HEK293 (cell line): ENCODE measurements at regions not wholly inside any gene's neighbourhood (a gene's known extent, or its start where the extent isn't known, plus 50 kb on each side); places are given as distances from the start of the nearest gene placed in this dataset.

Experiments used
- CTCF ChIA-PET: fragments of 350-600 bp; formaldehyde crosslinking; extraction: SDS; loops from one replicate; lab custom pipeline; 2021; ENCODE audit warnings: antibody characterized with exemption; lab: Yijun Ruan, JAX
- POLR2A ChIA-PET: fragments of 300-600 bp; formaldehyde crosslinking; extraction: SDS; loops from one replicate; lab custom pipeline; 2020; ENCODE audit warnings: antibody characterized with exemption, inconsistent platforms; lab: Yijun Ruan, JAX
- H3K27ac ChIP-seq: fragments of 200-500 bp; sonication (Bioruptor generic); 2 replicates; pipeline ENCODE4 v1.5.1; 2014; ENCODE audit warnings: low read depth, low read length, control low read depth, inconsistent platforms; ENCODE audit errors: extremely low read depth
- H3K36me3 ChIP-seq, 2 experiments: fragments of 200-500 bp in 1 of 2; sonication (Bioruptor generic) in 1 of 2; 1 replicate in 1 of 2; 2 replicates in 1 of 2; pipeline ENCODE4 v1.5.1; 2014 to 2017; ENCODE audit warnings: inconsistent platforms in 2 of 2, low read length in 2 of 2; ENCODE audit not compliant: control insufficient read depth in 2 of 2, insufficient read depth in 1 of 2
- H3K4me1 ChIP-seq: fragments of 200-500 bp; sonication (Bioruptor generic); 2 replicates; pipeline ENCODE4 v1.5.1; 2014; ENCODE audit warnings: mild to moderate bottlenecking, low read length, inconsistent platforms; ENCODE audit not compliant: control insufficient read depth, insufficient read depth
- H3K4me3 ChIP-seq: 2 replicates; pipeline ENCODE4 v1.5.1; 2011; ENCODE audit warnings: low read depth, mild to moderate bottlenecking, control low read depth, low read length, moderate library complexity
- H3K9me3 ChIP-seq: fragments of 200-500 bp; sonication (Bioruptor generic); 2 replicates; pipeline ENCODE4 v1.5.1; 2014; ENCODE audit warnings: low read depth, low read length, inconsistent platforms; ENCODE audit not compliant: control insufficient read depth, insufficient read depth
- EGR2 ChIP-seq: fragments of 450-650 bp; formaldehyde crosslinking; IDR thresholded peaks from 2 replicates; pipeline ENCODE4 v1.5.1; 2016; ENCODE audit warnings: low read depth, missing biosample characterization, missing genetic modification characterization
- HOXD13 ChIP-seq: sonication (generic); formaldehyde crosslinking; IDR thresholded peaks from 2 replicates; pipeline ENCODE4 v1.8.0; 2022; ENCODE audit warnings: missing genetic modification reagents, borderline replicate concordance
- KLF9 ChIP-seq: fragments of 450-650 bp; formaldehyde crosslinking; IDR thresholded peaks from 2 replicates; pipeline ENCODE4 v1.5.1; 2016; ENCODE audit warnings: missing biosample characterization, missing genetic modification characterization, low read depth
- OSR2 ChIP-seq: fragments of 450-650 bp; formaldehyde crosslinking; IDR thresholded peaks from 2 replicates; pipeline ENCODE4 v1.5.1; 2016; ENCODE audit warnings: missing biosample characterization, missing genetic modification characterization
- RBAK ChIP-seq: fragments of 450-650 bp; formaldehyde crosslinking; IDR thresholded peaks from 2 replicates; pipeline ENCODE4 v1.5.1; 2016; ENCODE audit warnings: missing biosample characterization, missing genetic modification characterization
- SCRT1 ChIP-seq: fragments of 450-650 bp; formaldehyde crosslinking; IDR thresholded peaks from 2 replicates; pipeline ENCODE4 v1.5.1; 2016; ENCODE audit warnings: missing biosample characterization, missing genetic modification characterization, borderline replicate concordance
- YY1 ChIP-seq: fragments of 450-650 bp; formaldehyde crosslinking; IDR thresholded peaks from 2 replicates; pipeline ENCODE4 v1.5.1; 2018; ENCODE audit warnings: missing biosample characterization, missing genetic modification characterization
- ZEB2 ChIP-seq: fragments of 450-650 bp; formaldehyde crosslinking; IDR thresholded peaks from 2 replicates; pipeline ENCODE4 v1.5.1; 2016; ENCODE audit warnings: missing biosample characterization, missing genetic modification characterization
- ZFP37 ChIP-seq: fragments of 450-650 bp; formaldehyde crosslinking; IDR thresholded peaks from 2 replicates; pipeline ENCODE4 v1.5.1; 2016; ENCODE audit warnings: missing biosample characterization, missing genetic modification characterization
- ZNF146 ChIP-seq: fragments of 450-650 bp; formaldehyde crosslinking; IDR thresholded peaks from 2 replicates; pipeline ENCODE4 v1.5.1; 2016; ENCODE audit warnings: missing biosample characterization, missing genetic modification characterization
- ZNF24 ChIP-seq: fragments of 450-650 bp; formaldehyde crosslinking; IDR thresholded peaks from 2 replicates; pipeline ENCODE4 v1.5.1; 2016; ENCODE audit warnings: missing biosample characterization, missing genetic modification characterization
- ZNF274 ChIP-seq, 2 experiments: fragments of 200-500 bp in 1 of 2; fragments of 450-650 bp in 1 of 2; sonication (Bioruptor generic) in 1 of 2; formaldehyde crosslinking in 1 of 2; IDR thresholded peaks; 2 replicates each; pipeline versions ENCODE4 v1.5.1 to v1.6.1; 2014 to 2016; ENCODE audit warnings: borderline replicate concordance in 1 of 2, inconsistent platforms in 1 of 2, low read length in 1 of 2, missing biosample characterization in 1 of 2, missing genetic modification characterization in 1 of 2
- ZNF521 ChIP-seq: fragments of 450-650 bp; formaldehyde crosslinking; IDR thresholded peaks from 2 replicates; pipeline ENCODE4 v1.5.1; 2017; ENCODE audit warnings: missing biosample characterization, mild to moderate bottlenecking, missing genetic modification characterization
- ZNF530 ChIP-seq: fragments of 450-650 bp; formaldehyde crosslinking; IDR thresholded peaks from 2 replicates; pipeline ENCODE4 v1.5.1; 2016; ENCODE audit warnings: low read depth, missing biosample characterization, missing genetic modification characterization
- ZNF670 ChIP-seq: fragments of 450-650 bp; formaldehyde crosslinking; IDR thresholded peaks from 2 replicates; pipeline ENCODE4 v1.5.1; 2016; ENCODE audit warnings: missing biosample characterization, missing genetic modification characterization, low read depth
- ZNF791 ChIP-seq: fragments of 450-650 bp; formaldehyde crosslinking; IDR thresholded peaks from 2 replicates; pipeline ENCODE4 v1.5.1; 2016; ENCODE audit warnings: missing biosample characterization, missing genetic modification characterization
- TF ChIP-seq, protein P1 (sequence below): fragments of 450-650 bp; formaldehyde crosslinking; IDR thresholded peaks from 2 replicates; pipeline ENCODE4 v1.5.1; 2016; ENCODE audit warnings: missing biosample characterization, missing genetic modification characterization
- TF ChIP-seq, protein P2 (sequence below): fragments of 450-650 bp; formaldehyde crosslinking; IDR thresholded peaks from 2 replicates; pipeline ENCODE4 v1.5.1; 2017; ENCODE audit warnings: missing biosample characterization, missing genetic modification characterization
- TF ChIP-seq, protein P3 (sequence below): fragments of 450-650 bp; formaldehyde crosslinking; IDR thresholded peaks from 2 replicates; pipeline ENCODE4 v1.5.1; 2016; ENCODE audit warnings: missing biosample characterization, missing genetic modification characterization
- TF ChIP-seq, protein P4 (sequence below): fragments of 450-650 bp; formaldehyde crosslinking; IDR thresholded peaks from 2 replicates; pipeline ENCODE4; 2016; ENCODE audit warnings: missing biosample characterization, missing genetic modification characterization
- TF ChIP-seq, protein P5 (sequence below): IDR thresholded peaks from 2 replicates; pipeline ENCODE4 v1.6.1; 2011; ENCODE audit warnings: mild to moderate bottlenecking, low read depth, low read length, borderline replicate concordance
- TF ChIP-seq, protein P6 (sequence below): fragments of 450-650 bp; formaldehyde crosslinking; IDR thresholded peaks from 2 replicates; pipeline ENCODE4 v1.5.1; 2017; ENCODE audit warnings: missing biosample characterization, missing genetic modification characterization

DNA sequence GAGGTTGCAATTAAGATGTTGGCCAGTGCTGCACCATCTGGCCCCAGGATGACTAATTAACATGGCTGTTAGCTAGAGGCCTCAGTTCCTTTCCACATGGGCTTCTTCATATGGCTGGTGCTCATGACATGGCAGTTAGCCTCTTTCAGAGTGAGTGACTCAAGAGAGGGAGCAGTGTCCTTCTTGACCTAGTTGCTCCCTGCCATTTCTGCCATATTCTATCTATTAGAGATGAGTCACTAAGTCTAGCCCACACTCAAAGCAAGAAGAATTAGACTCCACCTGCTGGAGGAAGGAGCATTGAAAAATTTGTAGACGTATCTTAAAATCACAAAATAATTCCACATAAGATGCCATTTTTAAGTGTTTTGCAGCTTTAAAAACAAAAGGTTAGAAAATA is 651.2 kb upstream of the CCNG1 start:
- no peaks in the 10 kb centered on the region for H3K4me1 ChIP-seq
- H3K27ac ChIP-seq: no peak overlapping the region
- no peaks in the 10 kb centered on the region for H3K36me3 ChIP-seq
- no peak for TF ChIP-seq ZNF521 (tag by site-specific recombination)
- TF ChIP-seq, protein P1, sequence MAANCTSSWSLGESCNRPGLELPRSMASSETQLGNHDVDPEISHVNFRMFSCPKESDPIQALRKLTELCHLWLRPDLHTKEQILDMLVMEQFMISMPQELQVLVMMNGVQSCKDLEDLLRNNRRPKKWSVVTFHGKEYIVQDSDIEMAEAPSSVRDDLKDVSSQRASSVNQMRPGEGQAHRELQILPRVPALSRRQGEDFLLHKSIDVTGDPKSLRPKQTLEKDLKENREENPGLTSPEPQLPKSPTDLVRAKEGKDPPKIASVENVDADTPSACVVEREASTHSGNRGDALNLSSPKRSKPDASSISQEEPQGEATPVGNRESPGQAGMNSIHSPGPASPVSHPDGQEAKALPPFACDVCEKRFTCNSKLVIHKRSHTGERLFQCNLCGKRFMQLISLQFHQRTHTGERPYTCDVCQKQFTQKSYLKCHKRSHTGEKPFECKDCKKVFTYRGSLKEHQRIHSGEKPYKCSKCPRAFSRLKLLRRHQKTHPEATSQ (tag by site-specific recombination): no peak
- TF ChIP-seq, protein P2, sequence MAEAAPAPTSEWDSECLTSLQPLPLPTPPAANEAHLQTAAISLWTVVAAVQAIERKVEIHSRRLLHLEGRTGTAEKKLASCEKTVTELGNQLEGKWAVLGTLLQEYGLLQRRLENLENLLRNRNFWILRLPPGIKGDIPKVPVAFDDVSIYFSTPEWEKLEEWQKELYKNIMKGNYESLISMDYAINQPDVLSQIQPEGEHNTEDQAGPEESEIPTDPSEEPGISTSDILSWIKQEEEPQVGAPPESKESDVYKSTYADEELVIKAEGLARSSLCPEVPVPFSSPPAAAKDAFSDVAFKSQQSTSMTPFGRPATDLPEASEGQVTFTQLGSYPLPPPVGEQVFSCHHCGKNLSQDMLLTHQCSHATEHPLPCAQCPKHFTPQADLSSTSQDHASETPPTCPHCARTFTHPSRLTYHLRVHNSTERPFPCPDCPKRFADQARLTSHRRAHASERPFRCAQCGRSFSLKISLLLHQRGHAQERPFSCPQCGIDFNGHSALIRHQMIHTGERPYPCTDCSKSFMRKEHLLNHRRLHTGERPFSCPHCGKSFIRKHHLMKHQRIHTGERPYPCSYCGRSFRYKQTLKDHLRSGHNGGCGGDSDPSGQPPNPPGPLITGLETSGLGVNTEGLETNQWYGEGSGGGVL (tag by site-specific recombination): no peak
- TF ChIP-seq ZNF146 (tag by site-specific recombination): no peak
- no peak for TF ChIP-seq YY1 (tag by site-specific recombination)
- H3K4me3 ChIP-seq: no peak overlapping the region
- ChIA-PET CTCF (interaction anchor here (0.5 kb wide), 1 partner anchor 25 kb away, joined by 5 read pairs; no protein-coding TSS in a partner anchor), POLR2A (no interaction called here)
- H3K9me3 ChIP-seq: no peaks in the 10 kb centered on the region

DNA sequence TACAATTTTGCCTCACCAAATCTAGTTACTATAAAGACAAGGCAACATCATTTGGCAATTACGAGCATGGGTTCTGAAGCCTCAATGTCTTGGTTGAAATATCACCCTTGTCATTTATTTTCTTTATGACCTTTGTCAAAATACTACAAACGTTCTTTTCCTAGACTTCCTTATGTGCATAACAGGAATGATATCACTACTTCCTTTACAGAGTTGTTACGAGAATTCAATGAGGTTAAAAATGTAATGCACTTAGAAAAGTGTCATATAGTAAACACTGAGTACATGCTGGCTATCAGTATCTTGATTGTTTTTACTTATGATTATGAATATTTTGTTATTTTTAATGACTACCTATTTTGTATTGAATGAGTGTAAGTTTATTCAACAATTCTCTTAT is 640.9 kb upstream of the CCNG1 start:
- ChIA-PET CTCF (no interaction called here), POLR2A (no interaction called here)
- H3K4me1 ChIP-seq: no peaks in the 10 kb centered on the region
- no peaks in the 10 kb centered on the region for H3K36me3 ChIP-seq
- no peaks in the 10 kb centered on the region for H3K9me3 ChIP-seq
- H3K27ac ChIP-seq: no peak overlapping the region
- H3K4me3 ChIP-seq: no peak overlapping the region
- no peak for TF ChIP-seq ZEB2 (tag by site-specific recombination)
- TF ChIP-seq HOXD13 (CRISPR knock-in tag): no peak
- no peak for TF ChIP-seq ZNF530
- TF ChIP-seq, protein P3, sequence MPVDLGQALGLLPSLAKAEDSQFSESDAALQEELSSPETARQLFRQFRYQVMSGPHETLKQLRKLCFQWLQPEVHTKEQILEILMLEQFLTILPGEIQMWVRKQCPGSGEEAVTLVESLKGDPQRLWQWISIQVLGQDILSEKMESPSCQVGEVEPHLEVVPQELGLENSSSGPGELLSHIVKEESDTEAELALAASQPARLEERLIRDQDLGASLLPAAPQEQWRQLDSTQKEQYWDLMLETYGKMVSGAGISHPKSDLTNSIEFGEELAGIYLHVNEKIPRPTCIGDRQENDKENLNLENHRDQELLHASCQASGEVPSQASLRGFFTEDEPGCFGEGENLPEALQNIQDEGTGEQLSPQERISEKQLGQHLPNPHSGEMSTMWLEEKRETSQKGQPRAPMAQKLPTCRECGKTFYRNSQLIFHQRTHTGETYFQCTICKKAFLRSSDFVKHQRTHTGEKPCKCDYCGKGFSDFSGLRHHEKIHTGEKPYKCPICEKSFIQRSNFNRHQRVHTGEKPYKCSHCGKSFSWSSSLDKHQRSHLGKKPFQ (tag by site-specific recombination): no peak
- no peak for TF ChIP-seq RBAK
- TF ChIP-seq, protein P4, sequence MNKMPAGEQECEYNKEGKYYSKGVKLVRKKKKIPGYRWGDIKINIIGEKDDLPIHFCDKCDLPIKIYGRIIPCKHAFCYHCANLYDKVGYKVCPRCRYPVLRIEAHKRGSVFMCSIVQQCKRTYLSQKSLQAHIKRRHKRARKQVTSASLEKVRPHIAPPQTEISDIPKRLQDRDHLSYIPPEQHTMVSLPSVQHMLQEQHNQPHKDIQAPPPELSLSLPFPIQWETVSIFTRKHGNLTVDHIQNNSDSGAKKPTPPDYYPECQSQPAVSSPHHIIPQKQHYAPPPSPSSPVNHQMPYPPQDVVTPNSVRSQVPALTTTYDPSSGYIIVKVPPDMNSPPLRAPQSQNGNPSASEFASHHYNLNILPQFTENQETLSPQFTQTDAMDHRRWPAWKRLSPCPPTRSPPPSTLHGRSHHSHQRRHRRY (tag by site-specific recombination): no peak
- no peak for TF ChIP-seq OSR2
- TF ChIP-seq, protein P5, sequence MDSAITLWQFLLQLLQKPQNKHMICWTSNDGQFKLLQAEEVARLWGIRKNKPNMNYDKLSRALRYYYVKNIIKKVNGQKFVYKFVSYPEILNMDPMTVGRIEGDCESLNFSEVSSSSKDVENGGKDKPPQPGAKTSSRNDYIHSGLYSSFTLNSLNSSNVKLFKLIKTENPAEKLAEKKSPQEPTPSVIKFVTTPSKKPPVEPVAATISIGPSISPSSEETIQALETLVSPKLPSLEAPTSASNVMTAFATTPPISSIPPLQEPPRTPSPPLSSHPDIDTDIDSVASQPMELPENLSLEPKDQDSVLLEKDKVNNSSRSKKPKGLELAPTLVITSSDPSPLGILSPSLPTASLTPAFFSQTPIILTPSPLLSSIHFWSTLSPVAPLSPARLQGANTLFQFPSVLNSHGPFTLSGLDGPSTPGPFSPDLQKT: no peak
- TF ChIP-seq SCRT1 (tag by site-specific recombination): no peak
- no peak for TF ChIP-seq ZNF274 (IDR thresholded peaks at IDR 0.05; ENCODE audit: low read length)
- no peak for TF ChIP-seq ZNF274 (tag by site-specific recombination; IDR thresholded peaks at IDR 0.05; ENCODE audit: borderline replicate concordance)
- no peak for TF ChIP-seq ZNF24 (tag by site-specific recombination)
- no peak for TF ChIP-seq EGR2
- no peak for TF ChIP-seq ZNF670
- no peak for TF ChIP-seq ZFP37 (tag by site-specific recombination)
- TF ChIP-seq, protein P6, sequence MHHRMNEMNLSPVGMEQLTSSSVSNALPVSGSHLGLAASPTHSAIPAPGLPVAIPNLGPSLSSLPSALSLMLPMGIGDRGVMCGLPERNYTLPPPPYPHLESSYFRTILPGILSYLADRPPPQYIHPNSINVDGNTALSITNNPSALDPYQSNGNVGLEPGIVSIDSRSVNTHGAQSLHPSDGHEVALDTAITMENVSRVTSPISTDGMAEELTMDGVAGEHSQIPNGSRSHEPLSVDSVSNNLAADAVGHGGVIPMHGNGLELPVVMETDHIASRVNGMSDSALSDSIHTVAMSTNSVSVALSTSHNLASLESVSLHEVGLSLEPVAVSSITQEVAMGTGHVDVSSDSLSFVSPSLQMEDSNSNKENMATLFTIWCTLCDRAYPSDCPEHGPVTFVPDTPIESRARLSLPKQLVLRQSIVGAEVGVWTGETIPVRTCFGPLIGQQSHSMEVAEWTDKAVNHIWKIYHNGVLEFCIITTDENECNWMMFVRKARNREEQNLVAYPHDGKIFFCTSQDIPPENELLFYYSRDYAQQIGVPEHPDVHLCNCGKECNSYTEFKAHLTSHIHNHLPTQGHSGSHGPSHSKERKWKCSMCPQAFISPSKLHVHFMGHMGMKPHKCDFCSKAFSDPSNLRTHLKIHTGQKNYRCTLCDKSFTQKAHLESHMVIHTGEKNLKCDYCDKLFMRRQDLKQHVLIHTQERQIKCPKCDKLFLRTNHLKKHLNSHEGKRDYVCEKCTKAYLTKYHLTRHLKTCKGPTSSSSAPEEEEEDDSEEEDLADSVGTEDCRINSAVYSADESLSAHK (tag by site-specific recombination): no peak
- TF ChIP-seq ZNF791 (tag by site-specific recombination): no peak
- no peak for TF ChIP-seq KLF9 (tag by site-specific recombination)
